Ishikawa (cell line): ENCODE measurements at regions not wholly inside any gene's neighbourhood (a gene's known extent, or its start where the extent isn't known, plus 50 kb on each side); places are given as distances from the start of the nearest gene placed in this dataset.

ENCODE experiments used
- CREB1 ChIP-seq: IDR thresholded peaks from 2 replicates; pipeline ENCODE4 v1.6.1; 2012; ENCODE audit warnings: low read depth
- EP300 ChIP-seq: IDR thresholded peaks from 2 replicates; pipeline ENCODE4 v1.6.1; 2012; ENCODE audit warnings: borderline replicate concordance
- REST ChIP-seq: IDR thresholded peaks from 2 replicates; pipeline ENCODE4 v1.6.1; 2012; ENCODE audit warnings: low read depth, mild to moderate bottlenecking
- TEAD4 ChIP-seq: IDR thresholded peaks from 2 replicates; pipeline ENCODE4 v1.6.1; 2012
- USF1 ChIP-seq: IDR thresholded peaks from 2 replicates; pipeline ENCODE4 v1.6.1; 2012
- YY1 ChIP-seq: IDR thresholded peaks from 2 replicates; pipeline ENCODE4 v1.6.1; 2012; ENCODE audit warnings: low read depth

- TF ChIP-seq YY1 (no peak), CREB1 (no peak), EP300 (no peak), REST (no peak), USF1 (no peak), TEAD4 (no peak)
These were observed 394.7 kb upstream of the KLHL29 start for GRCh38 chr2:22990246-22990645.
